PC-3 (cell line): ENCODE measurements at regions not wholly inside any gene's neighbourhood (a gene's known extent, or its start where the extent isn't known, plus 50 kb on each side); places are given as distances from the start of the nearest gene placed in this dataset.

Source experiments
- CTCF ChIP-seq: fragments of 300-600 bp; sonication (generic); conservative IDR thresholded peaks from 2 replicates; pipeline ENCODE4 v1.5.1; 2017; ENCODE audit warnings: antibody characterized with exemption, low read depth, mild to moderate bottlenecking, low read length
- EZH2 ChIP-seq: fragments of 300-600 bp; sonication (generic); IDR thresholded peaks from one replicate; pipeline ENCODE4 v1.6.1; 2017; ENCODE audit warnings: antibody characterized with exemption, mild to moderate bottlenecking, low read length; ENCODE audit not compliant: unreplicated experiment
- EZH2phosphoT487 ChIP-seq: fragments of 300-600 bp; sonication (generic); IDR thresholded peaks from 2 replicates; pipeline ENCODE4 v1.6.1; 2018; ENCODE audit warnings: mild to moderate bottlenecking, antibody characterized with exemption, low read length, borderline replicate concordance

DNA sequence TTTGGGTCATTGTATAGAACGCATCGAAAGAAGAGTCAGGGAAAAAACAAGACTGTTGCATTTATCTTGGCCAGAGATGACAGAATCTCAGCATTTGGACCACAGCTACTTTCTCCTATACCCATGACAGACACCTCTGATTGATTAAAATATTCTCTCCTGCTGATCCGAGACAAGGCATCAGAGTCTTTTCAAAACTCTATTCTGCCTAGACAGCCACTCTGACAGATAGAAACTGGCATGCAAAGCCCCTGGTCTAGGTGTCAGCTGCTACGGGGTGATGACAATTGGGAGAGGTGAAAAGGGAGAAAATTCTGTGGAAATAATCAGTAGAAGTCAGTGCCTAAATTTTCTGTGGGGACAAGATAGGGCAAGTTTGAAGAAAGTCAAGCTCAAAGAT lies 152.2 kb downstream of the PIK3R1 start:
- TF ChIP-seq EZH2 (no peak), CTCF (no peak), EZH2phosphoT487 (no peak)
